ENCODE measurements at regions not wholly inside any gene's neighbourhood (a gene's known extent, or its start where the extent isn't known, plus 50 kb on each side); places are given as distances from the start of the nearest gene placed in this dataset.

DNA sequence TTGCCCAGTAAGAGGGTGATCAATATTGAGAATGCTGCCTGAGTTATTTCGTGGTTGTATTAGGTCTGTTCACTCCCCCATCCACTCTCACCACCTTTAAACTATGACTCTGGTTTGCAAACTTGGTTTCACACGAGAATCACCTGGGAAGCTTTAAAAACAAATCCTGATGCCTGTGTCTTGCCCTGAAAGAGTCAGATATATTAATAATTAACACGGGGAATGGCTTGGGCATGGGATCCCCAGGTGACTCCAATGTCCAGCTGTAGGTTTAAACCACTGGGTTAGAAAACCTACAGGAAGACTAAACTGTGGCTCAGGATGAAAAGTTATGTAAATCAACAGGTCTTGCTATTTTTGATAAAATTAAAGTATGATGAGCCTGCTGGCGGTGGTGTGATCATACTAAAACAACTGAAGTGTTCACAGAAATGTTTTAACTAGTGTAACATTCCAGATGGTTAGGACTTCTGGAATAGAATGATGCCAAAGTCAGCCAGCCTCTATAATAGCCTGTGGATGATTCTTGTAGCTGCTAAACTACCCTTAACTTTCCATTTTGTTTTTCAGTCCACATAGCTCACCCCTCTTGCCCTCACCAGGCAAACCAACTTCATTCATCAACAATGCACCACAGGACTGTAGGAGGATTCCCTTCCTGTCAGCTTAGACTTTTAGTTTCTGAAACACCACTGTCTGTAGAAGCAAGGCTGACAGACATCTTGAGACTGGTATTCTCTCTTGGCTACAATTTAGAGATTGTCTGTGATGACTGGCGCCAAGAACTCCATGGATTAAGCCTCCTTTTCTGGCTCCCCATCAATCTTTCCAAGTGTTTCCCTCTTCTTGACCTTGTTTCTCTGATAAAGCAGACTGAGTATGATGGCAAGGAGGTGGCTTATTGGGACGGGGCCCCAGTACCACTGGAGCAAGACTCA, 119.1 kb upstream of the ADAMTS9 start:
- peak overlapping the region; percentile 56 for H3K27ac ChIP-seq
- H3K4me3 ChIP-seq, result no peak overlapping the region
- peaks cover 45% of the 10 kb centered on the region for H3K4me1 ChIP-seq (ENCODE audit: low read depth)
- no peaks in the 10 kb centered on the region for H3K27me3 ChIP-seq
- no peak for TF ChIP-seq CTCF (IDR thresholded peaks at IDR 0.05; ENCODE audit: low read depth, low read length)
- no peaks in the 10 kb centered on the region for H3K36me3 ChIP-seq
- DNase-seq (ENCODE audit: low read depth in 1 of 2, low spot score in 1 of 2), result peak in 1 of 2 donors; percentile 37
- H3K9me3 ChIP-seq (ENCODE audit: low read depth), result no peaks in the 10 kb centered on the region

DNA sequence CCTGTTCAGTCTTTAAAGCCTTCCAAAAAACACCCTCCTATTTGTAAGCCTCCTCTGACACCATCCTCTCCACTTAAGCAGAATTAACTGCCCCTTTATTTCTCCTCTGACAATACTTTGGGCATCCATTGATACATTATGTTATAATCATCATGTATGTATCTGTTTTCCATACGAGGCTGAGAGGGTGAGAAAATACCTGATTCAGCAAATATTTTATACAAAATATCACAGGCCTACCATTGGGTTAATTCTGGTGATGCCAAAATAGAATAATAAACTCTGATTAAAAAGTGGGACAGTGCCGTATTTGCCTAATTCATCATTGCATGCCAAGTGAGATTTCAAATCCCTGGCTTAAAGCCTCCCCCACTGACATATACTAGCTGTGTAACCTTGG, 118.2 kb upstream of the ADAMTS9 start:
- H3K27me3 ChIP-seq, result no peaks in the 10 kb centered on the region
- peaks cover 45% of the 10 kb centered on the region for H3K4me1 ChIP-seq (ENCODE audit: low read depth)

GRCh38 chr3:64805248-64805647, 117.4 kb upstream of the ADAMTS9 start:
- Histone ChIP-seq H3K4me1 (ENCODE audit: low read depth) (peaks cover 45% of the 10 kb centered on the region), H3K27me3 (no peaks in the 10 kb centered on the region), H3K36me3 (no peaks in the 10 kb centered on the region), H3K4me3 (no peak overlapping the region), H3K9me3 (ENCODE audit: low read depth) (no peaks in the 10 kb centered on the region), H3K27ac (no peak overlapping the region)
- no peak for TF ChIP-seq CTCF (IDR thresholded peaks at IDR 0.05; ENCODE audit: low read depth, low read length)
- DNase-seq (ENCODE audit: low read depth in 1 of 2, low spot score in 1 of 2), result no peak

More for the DNA sequence above, 118.2 kb upstream of the ADAMTS9 start:
- TF ChIP-seq CTCF (IDR thresholded peaks at IDR 0.05; ENCODE audit: low read depth, low read length), result no peak
- Histone ChIP-seq H3K27ac (peak overlapping the region; percentile 56), H3K36me3 (no peaks in the 10 kb centered on the region), H3K4me3 (no peak overlapping the region), H3K9me3 (ENCODE audit: low read depth) (no peaks in the 10 kb centered on the region)
- no peak for DNase-seq (ENCODE audit: low read depth in 1 of 2, low spot score in 1 of 2)

GRCh38 chr3:64803469-64803868, 115.7 kb upstream of the ADAMTS9 start:
- peak in 1 of 2 donors; percentile 20 for DNase-seq (ENCODE audit: low read depth in 1 of 2, low spot score in 1 of 2)
- H3K27ac ChIP-seq, result no peak overlapping the region
- peaks cover 31% of the 10 kb centered on the region for H3K4me1 ChIP-seq (ENCODE audit: low read depth)
- H3K36me3 ChIP-seq, result no peaks in the 10 kb centered on the region
- TF ChIP-seq CTCF (IDR thresholded peaks at IDR 0.05; ENCODE audit: low read depth, low read length), result no peak
- H3K27me3 ChIP-seq, result no peaks in the 10 kb centered on the region
- no peak overlapping the region for H3K4me3 ChIP-seq
- H3K9me3 ChIP-seq (ENCODE audit: low read depth), result no peaks in the 10 kb centered on the region

DNA sequence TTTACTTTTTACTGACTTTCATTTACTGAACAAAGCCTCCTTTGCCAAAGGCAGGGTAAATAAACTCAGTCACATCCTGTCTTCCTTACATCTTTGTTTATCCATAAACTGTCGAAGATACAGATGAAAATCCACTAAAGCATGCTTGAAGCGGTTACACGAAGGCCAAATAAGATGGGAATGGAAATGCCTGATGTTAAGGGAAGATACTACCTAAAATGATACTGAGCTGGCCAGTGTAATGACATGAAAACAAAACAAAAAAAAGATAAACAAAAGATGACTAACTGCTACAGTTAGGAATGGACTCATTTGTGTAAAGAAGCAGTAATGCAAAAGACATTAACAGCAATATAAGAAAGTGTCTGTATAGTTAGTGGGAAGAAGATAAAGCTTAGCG, 114.7 kb upstream of the ADAMTS9 start:
- Histone ChIP-seq H3K27ac (no peak overlapping the region), H3K27me3 (no peaks in the 10 kb centered on the region), H3K9me3 (ENCODE audit: low read depth) (no peaks in the 10 kb centered on the region), H3K36me3 (no peaks in the 10 kb centered on the region), H3K4me3 (no peak overlapping the region), H3K4me1 (ENCODE audit: low read depth) (peaks cover 23% of the 10 kb centered on the region)
- DNase-seq (ENCODE audit: low read depth in 1 of 2, low spot score in 1 of 2), result no peak
- no peak for TF ChIP-seq CTCF (IDR thresholded peaks at IDR 0.05; ENCODE audit: low read depth, low read length)
